ENCODE measurements at regions not wholly inside any gene's neighbourhood (a gene's known extent, or its start where the extent isn't known, plus 50 kb on each side); places are given as distances from the start of the nearest gene placed in this dataset.

DNA sequence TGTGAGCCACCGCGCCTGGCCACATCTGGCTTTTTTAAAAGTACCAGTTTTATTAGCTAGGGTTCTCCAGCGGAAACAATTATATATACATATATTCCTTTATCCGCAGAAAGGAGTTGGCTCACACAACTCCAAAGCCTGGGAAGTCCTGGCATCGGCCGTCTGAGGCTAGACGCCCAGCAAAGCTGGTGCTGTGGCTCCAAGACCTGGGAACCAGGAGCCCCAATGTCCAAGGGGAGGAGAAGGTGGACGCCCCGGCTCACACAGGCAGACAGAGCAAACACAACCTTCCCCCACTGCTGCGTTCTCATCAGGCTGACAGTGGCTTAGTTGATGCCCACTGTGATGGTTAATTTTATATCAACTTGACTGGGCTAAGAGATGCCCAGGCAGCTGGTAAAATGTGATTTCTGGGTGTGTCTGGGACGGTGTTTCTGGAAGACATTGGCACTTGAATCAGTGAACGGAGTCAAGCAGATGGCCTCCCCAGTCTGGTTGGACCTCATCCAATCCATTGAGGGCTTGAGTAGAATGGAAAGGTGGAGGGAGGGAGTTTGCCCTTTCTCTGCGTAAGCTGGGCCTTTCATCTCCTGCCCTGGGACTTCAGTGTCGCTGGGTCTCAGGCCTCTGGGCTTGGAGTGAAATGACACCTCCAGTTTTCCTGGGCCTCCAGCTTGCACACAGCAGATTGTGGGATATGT is 904.4 kb downstream of the BRD1 start:
- H3K27me3 ChIP-seq (replicated peaks in 1 of 7): peaks cover 0 to 47% (median 0%) of the 10 kb centered on the region in 7 donors
- TF ChIP-seq POLR2AphosphoS5 (IDR thresholded peaks at IDR 0.05): no peak
- no peak for TF ChIP-seq POLR2A (IDR thresholded peaks at IDR 0.05)
- TF ChIP-seq, protein P1, sequence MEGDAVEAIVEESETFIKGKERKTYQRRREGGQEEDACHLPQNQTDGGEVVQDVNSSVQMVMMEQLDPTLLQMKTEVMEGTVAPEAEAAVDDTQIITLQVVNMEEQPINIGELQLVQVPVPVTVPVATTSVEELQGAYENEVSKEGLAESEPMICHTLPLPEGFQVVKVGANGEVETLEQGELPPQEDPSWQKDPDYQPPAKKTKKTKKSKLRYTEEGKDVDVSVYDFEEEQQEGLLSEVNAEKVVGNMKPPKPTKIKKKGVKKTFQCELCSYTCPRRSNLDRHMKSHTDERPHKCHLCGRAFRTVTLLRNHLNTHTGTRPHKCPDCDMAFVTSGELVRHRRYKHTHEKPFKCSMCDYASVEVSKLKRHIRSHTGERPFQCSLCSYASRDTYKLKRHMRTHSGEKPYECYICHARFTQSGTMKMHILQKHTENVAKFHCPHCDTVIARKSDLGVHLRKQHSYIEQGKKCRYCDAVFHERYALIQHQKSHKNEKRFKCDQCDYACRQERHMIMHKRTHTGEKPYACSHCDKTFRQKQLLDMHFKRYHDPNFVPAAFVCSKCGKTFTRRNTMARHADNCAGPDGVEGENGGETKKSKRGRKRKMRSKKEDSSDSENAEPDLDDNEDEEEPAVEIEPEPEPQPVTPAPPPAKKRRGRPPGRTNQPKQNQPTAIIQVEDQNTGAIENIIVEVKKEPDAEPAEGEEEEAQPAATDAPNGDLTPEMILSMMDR (IDR thresholded peaks at IDR 0.05 in 8 of 11, conservative IDR thresholded peaks at IDR 0.05 in 3 of 11): no peak
- intact Hi-C loops (cut with DNase I; ENCODE audit: low total_unique reads): no loop called here
- no peaks in the 10 kb centered on the region for H3K4me1 ChIP-seq
- no peaks in the 10 kb centered on the region for H3K9me3 ChIP-seq
- no peak overlapping the region for H3K4me3 ChIP-seq
- no peaks in the 10 kb centered on the region for H3K36me3 ChIP-seq
- WGBS, 5 donors: 82 to 91% (median 89%) methylated on average over 9 to 14 of the region's 14 CpGs
- no peak for DNase-seq
- H3K27ac ChIP-seq: no peak overlapping the region

- no peaks in the 10 kb centered on the region for H3K36me3 ChIP-seq
- no peak overlapping the region for H3K4me3 ChIP-seq
- TF ChIP-seq POLR2AphosphoS5 (IDR thresholded peaks at IDR 0.05): no peak
- no peak overlapping the region for H3K27ac ChIP-seq
- DNase-seq: no peak
- no peaks in the 10 kb centered on the region for H3K4me1 ChIP-seq
- intact Hi-C loops (cut with DNase I; ENCODE audit: low total_unique reads): no loop called here
- no peaks in the 10 kb centered on the region for H3K9me3 ChIP-seq
- 72 to 86% (median 84%) methylated on average over 10 to 13 of the region's 13 CpGs for WGBS, 5 donors
- H3K27me3 ChIP-seq (replicated peaks in 1 of 7): peaks cover 0 to 64% (median 0%) of the 10 kb centered on the region in 7 donors
Measured at GRCh38 chr22:48921411-48921903, 906.2 kb downstream of the BRD1 start.

GRCh38 chr22:48920776-48921241 is 906.9 kb downstream of the BRD1 start:
- DNase-seq: no peak
- Histone ChIP-seq H3K9me3 (no peaks in the 10 kb centered on the region), H3K27ac (no peak overlapping the region), H3K4me3 (no peak overlapping the region), H3K36me3 (no peaks in the 10 kb centered on the region), H3K4me1 (no peaks in the 10 kb centered on the region), H3K27me3 (replicated peaks in 1 of 7) (peaks cover 0 to 71% (median 0%) of the 10 kb centered on the region in 7 donors)
- TF ChIP-seq POLR2AphosphoS5 (IDR thresholded peaks at IDR 0.05): no peak
- TF ChIP-seq, protein P1 (IDR thresholded peaks at IDR 0.05 in 8 of 11, conservative IDR thresholded peaks at IDR 0.05 in 3 of 11): no peak
- intact Hi-C loops (cut with DNase I; ENCODE audit: low total_unique reads): no loop called here
- WGBS, 5 donors: 41 to 62% (median 55%) methylated on average over 3 to 13 of the region's 13 CpGs

DNA sequence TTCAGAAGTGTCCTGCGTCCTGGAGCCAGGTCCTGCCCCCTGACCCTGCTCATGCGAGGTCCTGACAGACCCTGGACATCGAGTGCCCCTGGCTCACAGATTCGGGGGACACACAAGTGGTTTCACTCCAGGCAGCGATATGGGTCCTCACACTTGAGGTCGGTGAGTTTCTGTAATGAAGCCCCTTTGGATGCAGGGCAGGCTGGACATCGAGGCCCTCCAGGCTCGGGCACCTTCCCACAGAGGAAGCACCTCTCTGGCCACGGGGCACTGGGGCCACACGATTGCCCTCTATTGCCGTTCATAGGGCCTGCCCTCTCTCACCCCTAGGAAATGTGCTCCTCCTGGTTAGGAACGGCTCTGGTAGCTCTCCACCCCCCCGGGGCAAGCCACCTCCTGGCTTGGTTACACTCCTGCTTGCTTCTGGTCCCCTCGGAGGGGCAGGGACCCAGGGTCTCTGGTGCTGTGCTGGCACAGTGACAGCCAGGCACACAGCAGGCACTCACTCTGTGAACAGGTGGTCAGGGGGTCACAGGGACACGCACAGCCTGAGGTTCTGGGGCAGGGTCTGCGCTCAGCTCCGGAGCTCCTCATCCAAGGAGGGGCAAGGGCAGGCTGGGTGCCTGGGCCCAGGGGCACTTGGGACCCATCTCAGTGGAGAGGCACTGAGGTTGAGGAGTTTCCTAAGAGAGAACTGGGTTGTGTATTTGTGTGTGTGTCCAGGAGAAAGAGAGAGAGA is 907.7 kb downstream of the BRD1 start:
- Histone ChIP-seq H3K27ac (no peak overlapping the region), H3K4me1 (no peaks in the 10 kb centered on the region), H3K27me3 (replicated peaks in 1 of 7) (peaks cover 0 to 78% (median 0%) of the 10 kb centered on the region in 7 donors), H3K9me3 (no peaks in the 10 kb centered on the region), H3K36me3 (no peaks in the 10 kb centered on the region), H3K4me3 (no peak overlapping the region)
- no peak for DNase-seq
- TF ChIP-seq, protein P1 (IDR thresholded peaks at IDR 0.05 in 8 of 11, conservative IDR thresholded peaks at IDR 0.05 in 3 of 11): no peak
- TF ChIP-seq POLR2AphosphoS5 (IDR thresholded peaks at IDR 0.05) (no peak), POLR2A (IDR thresholded peaks at IDR 0.05) (no peak)
- 66 to 83% (median 72%) methylated on average over 11 to 17 of the region's 17 CpGs for WGBS, 5 donors
- intact Hi-C loops (cut with DNase I; ENCODE audit: low total_unique reads): no loop called here

Data from spleen (tissue), 11 donors.